ENCODE measurements at regions not wholly inside any gene's neighbourhood (a gene's known extent, or its start where the extent isn't known, plus 50 kb on each side); places are given as distances from the start of the nearest gene placed in this dataset.

DNA sequence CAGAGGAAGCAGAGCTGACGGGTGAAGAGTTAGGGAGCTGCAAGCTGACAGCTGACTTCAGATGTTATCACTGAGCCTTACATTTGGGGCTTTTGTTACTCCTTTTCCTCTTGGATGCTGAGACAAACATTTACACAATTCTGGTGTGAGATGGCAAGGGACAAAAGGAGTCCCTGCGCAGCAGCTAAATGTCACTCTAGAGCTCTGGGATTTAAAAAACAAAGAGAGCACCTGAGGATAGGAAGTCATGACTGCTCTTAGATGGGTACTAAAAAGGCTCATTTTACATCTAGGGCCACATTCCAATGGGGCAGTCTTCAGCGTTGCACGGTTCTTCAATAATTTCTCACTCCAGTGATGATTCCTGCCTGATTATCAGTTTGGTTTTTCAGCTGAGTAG lies 204.5 kb downstream of the RAB38 start:
- TF ChIP-seq, protein P1, sequence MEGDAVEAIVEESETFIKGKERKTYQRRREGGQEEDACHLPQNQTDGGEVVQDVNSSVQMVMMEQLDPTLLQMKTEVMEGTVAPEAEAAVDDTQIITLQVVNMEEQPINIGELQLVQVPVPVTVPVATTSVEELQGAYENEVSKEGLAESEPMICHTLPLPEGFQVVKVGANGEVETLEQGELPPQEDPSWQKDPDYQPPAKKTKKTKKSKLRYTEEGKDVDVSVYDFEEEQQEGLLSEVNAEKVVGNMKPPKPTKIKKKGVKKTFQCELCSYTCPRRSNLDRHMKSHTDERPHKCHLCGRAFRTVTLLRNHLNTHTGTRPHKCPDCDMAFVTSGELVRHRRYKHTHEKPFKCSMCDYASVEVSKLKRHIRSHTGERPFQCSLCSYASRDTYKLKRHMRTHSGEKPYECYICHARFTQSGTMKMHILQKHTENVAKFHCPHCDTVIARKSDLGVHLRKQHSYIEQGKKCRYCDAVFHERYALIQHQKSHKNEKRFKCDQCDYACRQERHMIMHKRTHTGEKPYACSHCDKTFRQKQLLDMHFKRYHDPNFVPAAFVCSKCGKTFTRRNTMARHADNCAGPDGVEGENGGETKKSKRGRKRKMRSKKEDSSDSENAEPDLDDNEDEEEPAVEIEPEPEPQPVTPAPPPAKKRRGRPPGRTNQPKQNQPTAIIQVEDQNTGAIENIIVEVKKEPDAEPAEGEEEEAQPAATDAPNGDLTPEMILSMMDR (conservative IDR thresholded peaks at IDR 0.05 in 1 of 2, IDR thresholded peaks at IDR 0.05 in 1 of 2; ENCODE audit: extremely low read depth in 1 of 2, insufficient read depth in 1 of 2, low read depth in 1 of 2, low read length in 2 of 2): no peak
- no peak for TF ChIP-seq EZH2 (IDR thresholded peaks at IDR 0.05; ENCODE audit: borderline replicate concordance, low read length)

Measured in mammary epithelial cell (primary cell).